ENCODE measurements at regions not wholly inside any gene's neighbourhood (a gene's known extent, or its start where the extent isn't known, plus 50 kb on each side); places are given as distances from the start of the nearest gene placed in this dataset.
"Not testable (repeated sequence)": the region's sequence is repeated elsewhere in the genome, so short reads cannot be mapped to it uniquely, and the experiment has no call there.

DNA sequence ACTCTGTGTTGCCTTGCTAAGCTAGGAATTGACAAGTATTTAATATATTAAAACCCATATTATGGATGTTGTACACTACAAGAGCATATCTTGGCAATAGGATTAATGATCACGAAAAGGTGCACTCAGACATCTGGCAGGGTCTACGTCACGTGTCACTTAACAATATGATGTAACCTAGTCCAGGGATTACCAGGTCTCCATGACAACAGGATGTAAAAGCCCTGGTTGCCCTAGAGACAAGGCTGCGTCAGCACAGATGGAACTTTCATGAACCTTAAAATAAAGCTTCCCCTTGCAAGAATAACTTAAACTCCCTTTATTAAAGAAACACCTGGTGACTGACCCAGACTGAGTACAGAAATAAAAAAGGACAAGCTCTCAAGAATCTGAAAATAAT, 717.8 kb downstream of the CDH18 start:
- peak; percentile 94 for FAIRE-seq

GRCh38 chr5:19274578-19274977, 713.4 kb downstream of the CDH18 start:
- FAIRE-seq, result no peak

DNA sequence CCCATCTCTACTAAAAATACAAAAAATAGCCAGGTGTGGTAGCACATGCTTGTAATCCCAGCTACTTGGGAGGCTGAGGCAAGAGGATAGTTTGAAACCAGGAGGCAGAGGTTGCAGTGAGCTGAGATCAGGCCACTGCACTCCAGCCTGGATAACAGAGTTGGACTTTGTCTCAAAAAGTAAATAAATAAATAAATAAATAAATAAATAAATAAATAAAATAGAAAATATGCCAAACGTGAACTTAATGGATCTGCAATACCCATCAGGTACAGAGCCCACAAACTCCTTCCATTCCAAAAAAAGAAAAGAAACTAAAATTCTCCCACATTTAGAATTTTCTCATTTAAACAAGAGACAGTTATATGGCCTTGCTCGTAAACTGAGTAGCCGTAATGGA, 702.7 kb downstream of the CDH18 start:
- no peak for FAIRE-seq

- not testable (repeated sequence) for FAIRE-seq
Observed at GRCh38 chr5:19287548-19288277, 700.3 kb downstream of the CDH18 start.

- not testable (repeated sequence) for FAIRE-seq
Observed at GRCh38 chr5:19288311-19288710, 699.7 kb downstream of the CDH18 start.

DNA sequence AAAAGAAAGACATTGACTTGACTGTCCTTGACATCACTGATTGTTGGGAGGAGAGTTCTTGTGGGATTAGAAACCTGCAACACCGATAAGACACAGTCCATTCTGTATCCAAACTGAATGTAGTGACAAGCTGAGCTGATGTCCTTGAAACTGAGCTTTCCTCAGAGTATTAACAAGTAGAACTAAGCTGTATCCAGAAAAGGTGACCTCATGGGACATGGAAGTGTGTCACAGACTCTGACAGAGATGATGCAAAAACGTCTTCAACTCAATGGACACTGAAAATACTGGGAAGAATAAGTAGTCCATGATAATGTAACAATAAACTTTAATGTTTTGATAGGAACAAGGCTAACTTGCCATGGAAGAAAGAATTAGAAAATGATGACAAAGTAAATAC, 690.1 kb downstream of the CDH18 start:
- FAIRE-seq, result no peak

- FAIRE-seq, result peak; percentile 61
Observed at GRCh38 chr5:19301271-19301670, 686.7 kb downstream of the CDH18 start.

GRCh38 chr5:19314840-19315239, 673.2 kb downstream of the CDH18 start:
- FAIRE-seq, result no peak

DNA sequence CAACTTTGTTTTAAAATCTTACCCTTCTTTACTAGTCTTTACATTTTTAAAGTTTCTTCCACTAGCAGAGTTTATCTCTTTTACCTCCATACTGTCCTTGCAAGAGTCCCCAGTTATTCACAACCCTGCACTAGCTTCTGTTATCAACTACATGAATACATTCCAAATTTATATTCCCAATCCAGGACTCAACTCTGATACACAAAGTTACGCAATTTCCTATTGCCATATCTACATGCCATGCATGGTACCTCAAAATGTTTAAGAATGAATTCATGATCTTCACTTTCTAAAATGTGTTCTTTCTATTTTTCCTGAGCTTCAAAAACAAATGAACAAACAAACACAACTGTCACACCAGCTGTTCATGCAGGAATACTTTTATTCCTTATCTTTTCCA, 668.7 kb downstream of the CDH18 start:
- no peak for FAIRE-seq

GRCh38 chr5:19322716-19323485, 665.1 kb downstream of the CDH18 start:
- no peak for FAIRE-seq

- no peak for FAIRE-seq
Observed at GRCh38 chr5:19334278-19334677, 653.7 kb downstream of the CDH18 start.

DNA sequence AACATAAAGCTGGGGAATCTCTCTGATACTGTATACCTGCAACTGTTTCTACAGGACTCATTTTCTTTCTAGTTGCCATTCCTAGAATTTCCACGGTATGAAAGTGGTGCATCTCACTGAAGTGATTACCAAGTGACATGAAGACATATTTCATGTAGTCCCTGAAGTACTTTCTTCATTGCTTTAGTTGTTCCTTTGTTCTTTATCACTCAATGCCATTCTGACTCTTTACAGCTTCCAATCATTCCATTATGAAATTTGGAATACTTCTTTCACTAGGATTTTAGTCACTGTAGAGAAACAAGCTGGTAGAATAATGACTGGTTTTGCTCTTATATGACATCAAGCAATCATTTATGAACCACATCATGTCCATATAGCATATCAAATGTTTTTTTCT, 645.1 kb downstream of the CDH18 start:
- FAIRE-seq, result no peak

DNA sequence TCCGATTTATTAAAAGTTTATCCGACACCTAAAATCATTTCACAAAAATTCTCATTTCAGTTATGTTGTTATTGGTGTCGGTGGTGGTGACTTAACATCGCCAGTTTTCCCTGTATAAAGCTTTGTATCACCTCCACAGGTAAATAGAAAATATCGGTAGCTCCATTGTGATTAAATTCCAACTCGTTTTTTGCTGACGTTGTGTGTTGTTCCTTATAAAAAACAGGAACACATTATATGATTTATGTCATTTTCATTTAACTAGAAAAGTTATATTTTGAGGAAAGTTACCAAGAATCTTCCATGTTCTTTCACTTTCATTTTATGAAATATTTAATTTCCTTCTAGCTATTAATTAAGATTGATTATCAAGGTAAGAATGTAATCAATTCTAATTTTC, 635.9 kb downstream of the CDH18 start:
- FAIRE-seq, result no peak

- FAIRE-seq, result no peak
Observed at GRCh38 chr5:19369048-19369447, 619.0 kb downstream of the CDH18 start.

GRCh38 chr5:19369561-19369960, 618.4 kb downstream of the CDH18 start:
- FAIRE-seq, result no peak

DNA sequence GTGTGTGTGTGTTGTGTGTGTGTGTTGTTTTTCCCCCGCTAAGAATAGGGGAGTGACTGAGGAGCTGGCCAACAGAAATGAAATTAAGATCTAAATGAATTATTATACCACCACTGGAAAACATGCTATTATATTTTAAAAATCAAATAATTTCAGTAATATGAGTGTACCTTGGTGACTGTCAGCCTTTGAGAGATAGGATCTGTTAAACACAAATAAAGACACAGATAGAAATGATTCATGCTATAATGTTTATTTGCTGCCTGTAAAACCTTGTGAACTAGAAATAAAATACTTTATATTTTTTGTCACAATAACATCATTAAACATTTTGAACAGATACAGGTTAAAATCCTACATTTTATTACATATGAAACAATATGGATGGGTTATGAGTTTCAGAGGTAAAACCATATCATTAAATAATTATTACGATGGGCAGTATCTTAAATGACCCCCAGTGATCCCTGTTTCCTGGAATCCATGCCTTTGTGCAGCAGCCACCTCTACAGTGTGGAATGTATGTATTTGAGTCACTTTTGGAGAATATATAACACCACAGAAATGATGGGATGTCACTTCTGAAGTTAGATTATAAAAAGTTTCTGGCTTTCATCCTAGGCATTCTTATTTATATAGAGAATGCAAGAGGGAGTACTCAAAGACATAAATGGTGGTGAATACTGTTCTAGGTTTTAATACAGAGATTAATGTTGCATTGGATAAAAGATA, 617.2 kb downstream of the CDH18 start:
- FAIRE-seq, result no peak

- FAIRE-seq, result no peak
Observed at GRCh38 chr5:19388391-19388790, 599.6 kb downstream of the CDH18 start.

GRCh38 chr5:19401032-19401431, 587.0 kb downstream of the CDH18 start:
- FAIRE-seq, result no peak

- no peak for FAIRE-seq
Observed at GRCh38 chr5:19406576-19407365, 581.2 kb downstream of the CDH18 start.

DNA sequence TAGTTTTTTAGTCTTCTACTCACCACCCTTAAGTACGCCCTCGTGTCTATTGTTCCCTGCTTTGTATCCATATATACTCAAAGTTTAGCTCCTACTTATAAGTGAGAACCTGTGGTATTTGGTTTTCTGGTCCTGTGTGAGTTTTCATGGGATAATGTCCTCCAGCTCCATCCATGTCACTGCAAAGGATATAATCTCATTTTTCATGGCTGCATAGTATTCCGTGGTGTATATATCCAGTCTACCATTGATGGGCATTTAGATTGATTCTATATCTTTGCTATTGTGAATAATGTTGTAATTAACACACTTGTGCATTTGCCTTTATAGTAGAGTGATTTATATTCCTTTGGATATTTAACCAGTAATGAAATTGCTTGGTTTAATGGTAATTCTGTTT, 579.9 kb downstream of the CDH18 start:
- no peak for FAIRE-seq

DNA sequence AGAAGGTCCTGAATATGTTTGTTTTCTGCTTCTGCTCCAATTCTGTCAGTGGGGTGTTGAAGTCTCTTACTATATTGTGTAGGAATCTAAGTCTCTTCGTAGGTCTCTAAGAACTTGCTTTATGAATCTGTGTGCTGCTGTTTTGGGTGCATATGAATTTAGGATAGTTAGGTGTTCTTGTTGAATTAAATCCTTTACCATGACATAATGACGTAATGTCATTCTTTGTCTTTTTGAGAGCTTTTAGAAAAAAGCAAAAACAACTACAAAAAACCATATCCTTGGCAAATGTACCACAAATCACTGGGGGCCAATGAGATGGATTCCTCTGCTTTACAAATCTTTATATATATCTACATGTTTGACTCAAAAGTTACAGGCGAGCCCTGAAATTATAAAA, 576.1 kb downstream of the CDH18 start:
- no peak for FAIRE-seq
